ENCODE measurements at regions not wholly inside any gene's neighbourhood (a gene's known extent, or its start where the extent isn't known, plus 50 kb on each side); places are given as distances from the start of the nearest gene placed in this dataset.
A peak's percentile ranks its signal among the peaks of the same experiment; 100 is the strongest.

DNA sequence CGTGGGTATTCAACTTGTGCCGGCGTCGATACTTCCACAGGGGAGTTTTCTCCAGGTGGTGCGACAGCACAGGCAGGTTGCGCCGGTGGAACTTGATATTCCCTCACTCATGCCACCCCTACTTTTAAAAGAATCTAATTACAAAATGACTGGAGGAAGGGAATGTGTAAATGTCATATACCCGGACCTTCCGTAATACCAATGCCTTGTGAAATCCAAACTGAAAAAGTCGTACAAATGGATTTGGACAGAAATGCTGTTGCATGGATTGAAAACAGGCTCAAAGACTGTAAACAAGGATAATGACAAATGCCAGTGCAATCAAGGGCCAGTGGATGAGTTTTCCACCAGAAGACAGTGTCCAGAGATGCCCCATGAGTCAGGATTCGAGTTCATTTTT is 235.3 kb upstream of the USP25 start:
- DNase-seq: no peak

GRCh38 chr21:15495965-15496364 is 233.8 kb upstream of the USP25 start:
- DNase-seq: no peak

GRCh38 chr21:15496911-15497310 is 232.9 kb upstream of the USP25 start:
- no peak for DNase-seq

GRCh38 chr21:15498455-15498854 is 231.3 kb upstream of the USP25 start:
- DNase-seq: no peak

DNA sequence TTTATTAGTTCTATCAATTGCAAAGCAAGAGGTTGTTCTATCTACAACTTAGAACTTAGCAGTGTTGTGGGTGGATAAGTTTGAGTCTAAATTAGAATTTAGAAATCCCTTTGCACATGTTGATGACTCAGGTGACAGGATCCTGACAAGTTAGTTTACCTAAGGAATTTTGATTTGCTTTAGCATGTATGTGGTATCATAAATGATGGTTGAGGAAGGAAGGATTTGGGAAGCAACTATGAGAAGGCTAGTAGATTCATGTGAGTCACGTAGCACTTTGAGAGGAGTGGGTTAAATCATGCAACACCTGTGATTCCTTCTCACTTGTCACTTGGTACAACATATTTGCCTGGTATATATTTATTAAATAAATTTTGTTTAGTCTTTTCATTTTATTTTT is 223.7 kb upstream of the USP25 start:
- DNase-seq: no peak

- no peak for DNase-seq
Observed at GRCh38 chr21:15508554-15508953, 221.2 kb upstream of the USP25 start.

DNA sequence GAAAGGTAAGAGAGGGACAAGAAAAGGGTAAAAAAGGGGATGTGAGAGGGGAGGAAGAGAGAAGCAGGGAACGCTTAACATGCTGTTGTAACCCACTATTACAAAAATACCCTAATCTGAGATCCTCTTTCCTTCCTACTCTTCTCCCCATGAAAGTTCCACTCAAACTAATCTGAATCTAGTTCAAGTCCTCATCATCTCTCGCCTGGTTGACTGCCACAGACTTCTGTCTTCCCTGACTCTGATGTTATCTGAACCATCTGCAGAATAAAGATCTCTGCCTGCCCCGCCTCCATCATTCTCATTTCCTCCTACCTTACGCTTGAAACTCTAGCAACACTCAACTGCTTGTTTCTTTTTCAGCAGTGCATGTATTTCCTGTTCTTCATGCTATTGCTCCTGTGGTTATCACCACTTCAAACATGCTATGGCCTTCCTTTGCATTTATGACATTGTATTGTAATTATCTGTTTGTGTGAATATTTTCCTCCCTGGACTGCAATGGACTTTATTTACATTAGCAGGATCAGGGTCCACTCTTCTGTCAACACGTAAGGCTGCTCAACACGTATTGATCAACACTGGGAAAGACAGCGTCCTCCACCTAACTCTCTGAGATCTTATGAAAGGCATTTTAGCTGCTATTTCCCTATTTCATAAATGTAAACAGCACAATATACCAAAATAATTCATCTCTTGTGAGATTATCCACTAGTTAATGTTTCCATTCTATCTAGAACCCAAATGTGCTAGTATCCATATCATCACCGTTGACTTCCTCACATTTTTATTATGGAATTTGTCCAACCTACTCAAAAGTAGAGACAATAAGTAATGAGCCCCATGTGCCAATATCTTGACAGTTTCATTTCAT is 215.5 kb upstream of the USP25 start:
- DNase-seq: no peak

DNA sequence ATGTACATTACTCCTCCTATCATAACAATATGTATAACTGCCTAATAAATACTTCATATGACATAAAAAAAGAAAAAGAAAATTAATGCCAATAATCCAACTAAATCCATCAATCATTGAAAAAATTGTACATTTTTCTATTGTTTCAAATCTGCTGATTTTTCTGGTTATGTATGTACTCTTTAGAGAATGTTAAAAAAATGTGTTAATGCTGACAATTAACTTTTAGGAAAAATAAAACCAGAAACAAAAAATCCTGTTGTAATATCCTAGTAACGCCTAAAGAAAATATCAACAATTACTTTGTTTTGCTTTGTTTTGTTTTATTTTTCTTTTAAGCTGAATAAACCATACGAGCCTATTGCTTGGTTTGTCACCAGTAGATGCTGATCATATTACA is 213.9 kb upstream of the USP25 start:
- DNase-seq: no peak

GRCh38 chr21:15517394-15517793 is 212.4 kb upstream of the USP25 start:
- DNase-seq: no peak

DNA sequence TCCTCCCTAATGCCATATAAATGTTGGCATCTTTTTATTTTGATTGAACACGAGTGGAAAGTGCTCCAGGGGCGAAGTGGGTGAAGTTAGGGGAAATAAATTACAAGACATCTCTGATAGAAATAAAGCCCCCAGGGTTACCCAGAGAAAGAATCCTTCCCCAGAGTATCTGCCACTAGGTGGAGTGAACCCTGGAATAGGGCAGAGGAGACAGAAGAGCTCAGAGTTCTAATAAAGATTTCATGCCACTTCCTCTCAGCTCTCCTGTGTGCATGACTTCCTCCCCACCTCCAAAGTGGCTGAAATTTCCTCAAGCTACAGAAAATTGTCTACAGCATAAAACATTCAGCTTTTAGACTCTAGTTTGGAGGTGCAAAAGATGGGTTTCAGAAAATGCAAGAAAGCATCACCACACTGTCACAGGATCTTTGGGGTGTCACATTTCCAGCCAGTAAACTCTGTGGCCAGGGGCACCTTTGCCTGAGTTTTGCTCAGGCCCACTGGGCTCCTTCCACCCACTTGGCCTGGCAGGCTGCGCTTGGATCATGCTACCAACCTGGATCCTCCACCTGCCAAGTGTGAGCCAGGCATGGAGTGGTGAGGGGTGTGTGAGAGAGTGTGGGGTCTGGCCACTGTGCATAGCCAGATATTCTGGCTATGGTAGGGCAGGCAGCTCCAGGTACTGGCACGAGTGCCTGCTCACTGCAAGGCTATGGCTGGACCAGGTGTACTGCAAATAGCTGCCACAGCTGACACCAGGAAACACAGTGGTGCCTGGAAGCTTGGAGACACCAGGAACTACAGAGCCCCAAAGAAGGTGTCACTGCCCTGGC is 208.8 kb upstream of the USP25 start:
- DNase-seq: no peak

- DNase-seq: no peak
Observed at GRCh38 chr21:15521644-15522001, 208.2 kb upstream of the USP25 start.

- DNase-seq: no peak
Observed at GRCh38 chr21:15522148-15522547, 207.6 kb upstream of the USP25 start.

GRCh38 chr21:15524855-15525254 is 204.9 kb upstream of the USP25 start:
- DNase-seq: no peak

DNA sequence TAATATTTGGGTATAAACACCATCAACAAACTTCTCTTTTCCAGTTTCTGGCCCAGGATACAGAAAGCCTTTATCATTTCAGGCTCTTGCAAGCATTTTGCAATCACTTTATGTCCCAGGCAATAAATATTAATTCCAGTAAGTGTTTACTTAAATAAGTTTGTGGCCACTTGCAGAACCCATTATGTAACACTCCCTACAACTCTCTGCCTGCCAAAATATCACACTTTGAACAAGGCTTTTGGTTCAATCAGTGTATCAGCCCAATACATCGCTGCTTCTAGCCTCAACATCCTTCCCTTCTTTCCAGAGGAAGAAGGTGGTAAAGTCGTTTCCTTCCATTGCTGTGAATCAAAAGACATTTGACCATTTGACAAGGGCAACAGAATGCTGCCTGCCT is 203.0 kb upstream of the USP25 start:
- no peak for DNase-seq

DNA sequence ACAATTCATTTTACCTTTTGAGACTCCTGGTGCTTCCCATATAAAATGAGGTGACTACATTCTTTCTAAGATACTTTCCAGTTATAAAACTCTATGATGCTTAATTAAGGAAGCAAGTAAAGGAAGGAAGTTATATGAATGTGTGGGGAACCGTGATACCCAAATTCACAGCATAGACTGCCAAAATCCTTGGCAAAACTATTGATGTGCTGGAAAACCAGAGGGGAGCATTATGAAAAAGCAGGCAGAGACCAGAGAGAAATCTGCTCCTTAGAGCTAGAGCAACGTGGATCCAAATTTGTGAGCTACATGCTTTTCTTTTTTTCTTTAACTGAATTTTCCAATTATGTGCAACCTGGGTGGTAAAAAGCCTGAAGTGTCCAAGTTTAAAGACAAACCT is 201.4 kb upstream of the USP25 start:
- no peak for DNase-seq

GRCh38 chr21:15531986-15532385 is 197.8 kb upstream of the USP25 start:
- DNase-seq: no peak

DNA sequence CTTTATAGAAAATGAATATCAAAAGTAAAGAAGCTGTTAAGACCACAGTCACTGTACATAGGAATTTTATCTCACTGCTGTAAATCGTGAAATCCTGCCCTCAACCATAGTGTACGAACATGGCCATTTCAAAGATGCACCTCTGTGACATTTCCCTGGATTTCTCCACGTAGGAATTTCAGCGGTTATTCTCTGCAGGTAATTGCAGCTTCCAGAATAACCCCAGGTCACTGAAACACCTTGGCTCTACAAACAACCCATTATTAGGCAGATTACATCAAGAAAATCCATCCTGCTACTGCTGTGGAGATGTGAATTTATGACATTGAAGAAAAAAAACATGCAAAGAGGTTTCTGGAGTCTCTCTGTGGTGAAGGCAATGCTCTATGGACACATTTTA is 196.2 kb upstream of the USP25 start:
- DNase-seq: no peak

DNA sequence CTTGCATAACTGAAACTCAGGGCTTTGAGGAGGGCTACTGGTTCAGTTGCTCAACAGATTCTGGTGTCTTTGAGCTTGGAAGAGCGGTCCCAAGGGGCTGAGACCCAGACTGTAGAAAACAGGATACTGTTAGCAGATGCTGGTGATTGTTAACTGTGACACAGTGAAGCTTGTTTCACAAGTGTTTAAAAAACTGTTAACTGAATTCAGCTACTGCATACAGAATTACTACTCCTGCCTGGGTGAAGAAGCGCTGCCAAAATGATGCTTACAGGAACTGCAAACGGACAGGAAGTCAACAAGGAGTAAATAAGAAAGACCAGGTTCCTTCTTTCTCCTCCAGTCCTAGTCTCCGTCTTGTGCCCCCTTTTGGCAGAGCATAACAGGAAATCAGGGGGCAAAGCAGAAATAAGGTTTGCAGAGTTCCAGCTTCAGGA is 195.3 kb upstream of the USP25 start:
- DNase-seq: no peak

DNA sequence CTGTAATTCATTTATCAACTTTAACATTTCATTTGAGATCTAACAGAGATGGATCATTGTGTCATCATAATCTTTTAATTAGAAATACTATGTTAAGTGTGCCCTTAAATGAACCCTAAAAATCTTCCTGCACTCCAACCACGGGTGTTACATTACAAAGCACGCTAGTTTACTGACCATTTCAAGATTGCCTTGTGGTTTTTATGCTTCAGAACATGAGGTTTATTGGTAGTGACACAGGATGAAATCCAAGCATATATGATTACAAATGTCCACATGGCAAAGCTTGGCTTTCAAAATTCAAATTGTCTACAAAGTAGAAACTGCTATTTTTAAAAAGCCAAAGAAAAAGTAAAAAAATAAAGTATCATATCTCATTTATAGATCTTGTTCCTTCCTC is 190.4 kb upstream of the USP25 start:
- DNase-seq: no peak

DNA sequence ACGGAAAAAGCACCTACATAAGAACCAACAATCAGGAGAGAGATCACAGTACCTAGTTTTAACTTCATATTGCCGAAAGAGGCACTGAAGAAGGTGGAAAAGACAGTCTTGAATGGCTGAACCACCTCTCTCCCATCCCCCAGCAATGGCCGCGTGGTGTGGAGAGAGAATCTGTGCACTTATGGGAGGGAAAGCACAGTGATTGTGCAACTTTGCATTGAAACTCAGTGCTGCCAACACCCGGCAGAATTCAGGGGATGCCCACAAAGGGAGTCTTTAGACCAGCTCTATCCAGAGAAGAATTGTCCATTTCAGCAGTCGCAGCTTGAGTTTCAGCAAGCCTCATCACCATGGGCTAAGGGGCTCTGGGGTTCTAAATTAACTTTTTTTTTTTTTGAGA is 186.3 kb upstream of the USP25 start:
- DNase-seq: no peak

GRCh38 chr21:15549671-15550070 is 180.1 kb upstream of the USP25 start:
- DNase-seq: no peak

DNA sequence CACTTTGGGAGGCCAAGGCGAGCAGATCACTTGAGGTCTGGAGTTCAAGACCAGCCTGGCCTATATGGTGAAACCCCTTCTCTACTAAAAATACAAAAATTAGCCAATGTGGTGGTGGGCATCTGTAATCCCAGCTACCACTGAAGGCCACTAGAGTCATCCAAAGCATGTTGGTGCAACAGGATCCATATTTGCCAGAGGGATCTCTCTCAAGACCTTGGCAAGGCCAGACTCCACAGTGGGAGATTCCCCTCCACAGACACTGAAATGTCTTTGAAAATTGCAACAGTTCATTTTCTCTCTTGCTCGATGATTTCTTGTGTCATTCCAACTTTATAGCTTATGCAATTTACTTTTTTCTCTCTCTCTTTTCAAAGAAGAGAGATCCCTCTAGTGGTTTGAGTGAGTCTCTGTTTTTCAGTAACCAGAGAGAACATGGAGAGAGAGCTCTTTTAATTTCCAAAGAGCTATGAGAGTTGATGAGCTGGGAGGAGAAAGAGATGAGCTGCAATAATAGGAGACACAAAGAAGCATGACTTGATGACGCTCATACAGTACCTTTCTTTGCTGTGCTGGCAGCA is 176.8 kb upstream of the USP25 start:
- DNase-seq: no peak

DNA sequence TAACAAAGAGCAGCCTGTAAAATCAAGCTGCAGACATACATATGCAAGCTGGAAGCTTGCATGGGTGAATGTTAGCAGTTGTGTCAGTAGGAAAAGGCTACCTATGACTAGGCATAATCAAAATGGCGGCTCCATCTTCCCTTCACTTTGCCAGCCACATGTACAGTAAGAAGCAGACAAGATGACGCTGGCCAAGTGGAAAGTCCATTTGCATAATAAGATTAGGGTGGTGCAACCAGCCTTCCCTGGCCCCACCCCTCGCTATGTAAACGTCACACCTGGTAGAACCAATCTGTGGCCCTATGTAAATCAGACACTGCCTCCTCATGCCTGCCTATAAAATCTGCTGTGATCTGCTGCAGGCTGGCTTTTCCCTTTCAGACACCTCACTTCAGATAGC is 171.9 kb upstream of the USP25 start:
- DNase-seq: peak; percentile 75

DNA sequence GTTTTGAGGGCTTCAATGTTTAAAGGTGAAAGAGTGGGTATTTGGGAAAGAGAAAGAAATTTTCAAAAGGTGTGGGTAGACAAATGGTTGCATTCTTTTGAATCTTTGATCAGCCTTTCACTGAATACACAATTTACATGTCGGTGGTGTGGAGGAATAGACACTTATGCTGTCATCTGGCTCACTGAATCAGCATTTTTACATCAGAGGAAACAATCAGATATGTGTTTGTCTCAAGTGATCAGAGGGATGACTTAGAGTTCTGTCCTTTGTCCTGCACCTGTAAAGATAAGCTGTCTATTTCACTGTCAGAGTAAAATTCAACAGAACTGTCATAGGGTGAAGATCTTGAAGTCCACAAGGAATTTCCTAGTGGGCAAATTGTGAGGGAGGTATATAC is 170.9 kb upstream of the USP25 start:
- no peak for DNase-seq

Data from NCI-H1048 (cell line).